WTC11 (cell line): ENCODE measurements at regions not wholly inside any gene's neighbourhood (a gene's known extent, or its start where the extent isn't known, plus 50 kb on each side); places are given as distances from the start of the nearest gene placed in this dataset.

ENCODE experiments used
- ATAC-seq: fragments of 200-7000 bp; cut with Tn5 transposase; 2 replicates; pipeline ENCODE4 v1.10.0; 2021; ENCODE audit warnings: mild to moderate bottlenecking, moderate library complexity
- CTCF ChIA-PET: fragments of 300-600 bp; sonication (Branson Sonifier 250); formaldehyde crosslinking; loops from one replicate; lab custom pipeline; 2021; ENCODE audit warnings: antibody characterized with exemption; lab: Charles Lee
- POLR2A ChIA-PET: fragments of 350-600 bp; sonication (Branson Sonifier 250); formaldehyde crosslinking; loops from one replicate; lab custom pipeline; 2021; ENCODE audit warnings: antibody characterized with exemption; lab: Charles Lee
- DNase-seq: peaks from one replicate; pipeline ENCODE4 v3.0.0; 2021; ENCODE audit warnings: low spot score
- H3K27ac Mint-ChIP-seq: 2 replicates; pipeline ENCODE4 v1.8.0; 2021; ENCODE audit warnings: mixed read lengths
- H3K27me3 Mint-ChIP-seq: 2 replicates; pipeline ENCODE4 v1.8.0; 2021; ENCODE audit warnings: low read depth, mild to moderate bottlenecking, moderate library complexity, mixed read lengths
- H3K36me3 Mint-ChIP-seq: 2 replicates; pipeline ENCODE4 v1.8.0; 2021; ENCODE audit warnings: mixed read lengths
- H3K4me1 Mint-ChIP-seq: 2 replicates; pipeline ENCODE4 v1.8.0; 2022; ENCODE audit warnings: mixed read lengths
- H3K4me3 Mint-ChIP-seq: 2 replicates; pipeline ENCODE4 v1.8.0; 2021; ENCODE audit warnings: mild to moderate bottlenecking, moderate library complexity, mixed read lengths
- H3K9me3 Mint-ChIP-seq: 2 replicates; pipeline ENCODE4 v1.8.0; 2021; ENCODE audit warnings: mixed read lengths
- CBFB ChIP-seq: sonication (generic); formaldehyde crosslinking; IDR thresholded peaks from 2 replicates; pipeline ENCODE4 v1.8.1; 2022; ENCODE audit warnings: mild to moderate bottlenecking, low read depth, missing genetic modification reagents
- CDX4 ChIP-seq: fragments of 250-450 bp; sonication (Bioruptor Pico); IDR thresholded peaks from 2 replicates; pipeline ENCODE4 v1.9.0; 2021; ENCODE audit warnings: moderate library complexity, mild to moderate bottlenecking, inconsistent platforms, borderline replicate concordance
- FOXP1 ChIP-seq: sonication (generic); formaldehyde crosslinking; IDR thresholded peaks from 2 replicates; pipeline ENCODE4 v1.8.0; 2022; ENCODE audit warnings: missing genetic modification reagents, mild to moderate bottlenecking, moderate library complexity, borderline replicate concordance
- FOXP4 ChIP-seq: sonication (generic); formaldehyde crosslinking; IDR thresholded peaks from 2 replicates; pipeline ENCODE4 v1.8.0; 2022; ENCODE audit warnings: mild to moderate bottlenecking, missing genetic modification reagents
- GRHL2 ChIP-seq: fragments of 250-450 bp; sonication (Bioruptor Pico); IDR thresholded peaks from 2 replicates; pipeline ENCODE4 v1.8.0; 2022; ENCODE audit warnings: mild to moderate bottlenecking, moderate library complexity; ENCODE audit not compliant: insufficient replicate concordance, severe bottlenecking
- GTF2I ChIP-seq: fragments of 250-450 bp; sonication (Bioruptor Pico); conservative IDR thresholded peaks from 2 replicates; pipeline ENCODE4 v1.4.0; 2021; ENCODE audit warnings: mild to moderate bottlenecking
- IRF2 ChIP-seq: sonication (generic); formaldehyde crosslinking; IDR thresholded peaks from 2 replicates; pipeline ENCODE4 v1.8.0; 2022; ENCODE audit warnings: low read depth, missing genetic modification reagents, borderline replicate concordance
- MYBL2 ChIP-seq: sonication (generic); formaldehyde crosslinking; IDR thresholded peaks from 2 replicates; pipeline ENCODE4 v1.8.1; 2023; ENCODE audit warnings: mild to moderate bottlenecking, moderate library complexity, missing genetic modification reagents
- NFYB ChIP-seq: sonication (generic); formaldehyde crosslinking; conservative IDR thresholded peaks from 2 replicates; pipeline ENCODE4 v1.8.0; 2022; ENCODE audit warnings: low read depth, missing genetic modification reagents
- NR1H2 ChIP-seq: sonication (generic); formaldehyde crosslinking; IDR thresholded peaks from 2 replicates; pipeline ENCODE4 v1.9.0; 2021; ENCODE audit warnings: mild to moderate bottlenecking, moderate library complexity, missing genetic modification reagents
- NR3C1 ChIP-seq: sonication (generic); formaldehyde crosslinking; conservative IDR thresholded peaks from 2 replicates; pipeline ENCODE4 v1.8.1; 2023; ENCODE audit warnings: low read depth, mild to moderate bottlenecking, missing genetic modification reagents
- SMAD3 ChIP-seq: sonication (generic); formaldehyde crosslinking; IDR thresholded peaks from 2 replicates; pipeline ENCODE4 v1.8.0; 2022; ENCODE audit warnings: missing genetic modification reagents, mild to moderate bottlenecking, borderline replicate concordance
- SP1 ChIP-seq: sonication (generic); formaldehyde crosslinking; conservative IDR thresholded peaks from 2 replicates; pipeline ENCODE4 v1.8.1; 2022; ENCODE audit warnings: missing genetic modification reagents
- TCF7 ChIP-seq: sonication (generic); formaldehyde crosslinking; IDR thresholded peaks from 2 replicates; pipeline ENCODE4 v1.8.0; 2022; ENCODE audit warnings: mild to moderate bottlenecking, low read depth, missing genetic modification reagents, moderate library complexity
- USF1 ChIP-seq: sonication (generic); formaldehyde crosslinking; IDR thresholded peaks from 2 replicates; pipeline ENCODE4 v1.8.0; 2022; ENCODE audit warnings: mild to moderate bottlenecking, missing genetic modification reagents
- ZBTB21 ChIP-seq: sonication (generic); formaldehyde crosslinking; IDR thresholded peaks from 2 replicates; pipeline ENCODE4 v1.8.1; 2023; ENCODE audit warnings: mild to moderate bottlenecking, missing genetic modification reagents, borderline replicate concordance
- TF ChIP-seq, protein P1 (sequence below): sonication (generic); formaldehyde crosslinking; IDR thresholded peaks from 2 replicates; pipeline ENCODE4 v1.8.0; 2023; ENCODE audit warnings: missing genetic modification reagents
- TF ChIP-seq, protein P2 (sequence below): sonication (generic); formaldehyde crosslinking; IDR thresholded peaks from 2 replicates; pipeline ENCODE4 v1.8.1; 2023; ENCODE audit warnings: mild to moderate bottlenecking, moderate library complexity, missing genetic modification reagents
- TF ChIP-seq, protein P3 (sequence below): fragments of 250-450 bp; sonication (Bioruptor Pico); conservative IDR thresholded peaks from 2 replicates; pipeline ENCODE4 v1.9.0; 2021; ENCODE audit warnings: mild to moderate bottlenecking
- TF ChIP-seq, protein P4 (sequence below): fragments of 250-450 bp; sonication (Bioruptor Pico); IDR thresholded peaks from 2 replicates; pipeline ENCODE4 v1.9.0; 2021; ENCODE audit warnings: mild to moderate bottlenecking
- TF ChIP-seq, protein P5 (sequence below): sonication (generic); formaldehyde crosslinking; conservative IDR thresholded peaks from 2 replicates; pipeline ENCODE4 v1.8.1; 2023; ENCODE audit warnings: mild to moderate bottlenecking, low read depth, missing genetic modification reagents, moderate library complexity

DNA sequence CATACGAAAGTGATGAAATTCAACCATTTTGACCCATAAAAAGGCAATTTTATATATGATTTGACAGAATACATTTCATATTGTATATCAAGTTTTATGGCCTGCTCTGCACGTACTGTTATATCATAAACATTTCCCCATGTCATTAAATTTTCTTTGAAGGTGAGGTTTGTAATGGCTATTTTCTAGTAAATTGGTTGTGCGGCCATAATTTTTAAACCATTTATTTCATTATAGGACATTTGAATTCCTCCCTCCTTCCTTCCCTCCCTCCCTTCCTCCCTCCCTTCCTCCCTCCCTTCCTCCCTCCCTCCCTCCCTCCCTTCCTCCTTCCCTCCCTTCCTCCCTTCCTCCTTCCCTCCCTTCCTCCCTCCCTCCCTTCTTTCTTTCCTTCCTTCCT lies 87.4 kb upstream of the AGBL1 start:
- Mint-ChIP-seq H3K36me3 (no peaks in the 10 kb centered on the region), H3K27ac (no peak overlapping the region), H3K4me3 (no peak overlapping the region)
- no peak for TF ChIP-seq CBFB
- TF ChIP-seq GTF2I (CRISPR knock-in tag), result no peak
- no peak for TF ChIP-seq IRF2
- no peak for TF ChIP-seq ZBTB21 (CRISPR knock-in tag)
- TF ChIP-seq, protein P1, sequence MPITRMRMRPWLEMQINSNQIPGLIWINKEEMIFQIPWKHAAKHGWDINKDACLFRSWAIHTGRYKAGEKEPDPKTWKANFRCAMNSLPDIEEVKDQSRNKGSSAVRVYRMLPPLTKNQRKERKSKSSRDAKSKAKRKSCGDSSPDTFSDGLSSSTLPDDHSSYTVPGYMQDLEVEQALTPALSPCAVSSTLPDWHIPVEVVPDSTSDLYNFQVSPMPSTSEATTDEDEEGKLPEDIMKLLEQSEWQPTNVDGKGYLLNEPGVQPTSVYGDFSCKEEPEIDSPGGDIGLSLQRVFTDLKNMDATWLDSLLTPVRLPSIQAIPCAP (CRISPR knock-in tag), result no peak
- TF ChIP-seq USF1 (CRISPR knock-in tag), result no peak
- TF ChIP-seq, all 79 proteins: peak for 0
- H3K27me3 Mint-ChIP-seq, result no peaks in the 10 kb centered on the region; the same call in 1 of the 2 replicates
- peaks cover 8% of the 10 kb centered on the region for H3K9me3 Mint-ChIP-seq
- peaks cover 4% of the 10 kb centered on the region for H3K4me1 Mint-ChIP-seq
- ChIA-PET CTCF (interaction anchor here (1.0 kb wide), 1 partner anchor 120 kb away, joined by 3 read pairs; no protein-coding TSS in a partner anchor), POLR2A (no interaction called here)
- DNase-seq (no peak), ATAC-seq (no peak)

DNA sequence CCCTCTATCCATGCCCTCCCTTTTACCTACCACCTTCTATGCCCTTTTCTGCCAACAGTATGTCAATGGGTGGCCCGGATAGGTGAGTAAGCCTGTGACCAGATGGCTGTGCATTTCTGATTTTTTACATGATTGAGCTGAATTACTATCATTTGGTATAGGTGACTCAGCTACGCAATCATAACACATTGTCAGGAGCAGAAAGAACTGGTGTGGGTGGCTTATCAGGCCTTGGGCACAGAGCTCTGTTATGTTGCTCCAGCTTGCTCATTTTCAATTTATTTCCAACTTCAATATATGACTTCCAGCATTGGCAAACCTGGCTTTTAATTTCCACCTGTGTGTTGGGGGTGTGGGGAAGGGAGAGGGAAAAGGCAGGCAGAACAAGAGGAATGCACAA lies 86.6 kb upstream of the AGBL1 start:
- no peaks in the 10 kb centered on the region for H3K36me3 Mint-ChIP-seq
- CTCF ChIA-PET, result interaction anchor here (0.6 kb wide), 1 partner anchor 152 kb away, joined by 4 read pairs; no protein-coding TSS in a partner anchor
- ATAC-seq (no peak), DNase-seq (no peak)
- peaks cover 8% of the 10 kb centered on the region for H3K9me3 Mint-ChIP-seq
- POLR2A ChIA-PET, result no interaction called here
- peaks cover 4% of the 10 kb centered on the region for H3K4me1 Mint-ChIP-seq
- no peak overlapping the region for H3K4me3 Mint-ChIP-seq
- H3K27me3 Mint-ChIP-seq, result no peaks in the 10 kb centered on the region; the same call in 1 of the 2 replicates
- no peak overlapping the region for H3K27ac Mint-ChIP-seq
- TF ChIP-seq SMAD3 (CRISPR knock-in tag) (no peak), FOXP4 (CRISPR knock-in tag) (no peak), SP1 (CRISPR knock-in tag) (no peak), IRF2 (no peak), MYBL2 (no peak), CDX4 (CRISPR knock-in tag) (no peak), FOXP1 (no peak), GRHL2 (no peak), NFYB (no peak), NR1H2 (CRISPR knock-in tag) (no peak), GTF2I (CRISPR knock-in tag) (no peak), TCF7 (no peak), NR3C1 (CRISPR knock-in tag) (no peak), USF1 (CRISPR knock-in tag) (no peak)
- TF ChIP-seq, protein P2, sequence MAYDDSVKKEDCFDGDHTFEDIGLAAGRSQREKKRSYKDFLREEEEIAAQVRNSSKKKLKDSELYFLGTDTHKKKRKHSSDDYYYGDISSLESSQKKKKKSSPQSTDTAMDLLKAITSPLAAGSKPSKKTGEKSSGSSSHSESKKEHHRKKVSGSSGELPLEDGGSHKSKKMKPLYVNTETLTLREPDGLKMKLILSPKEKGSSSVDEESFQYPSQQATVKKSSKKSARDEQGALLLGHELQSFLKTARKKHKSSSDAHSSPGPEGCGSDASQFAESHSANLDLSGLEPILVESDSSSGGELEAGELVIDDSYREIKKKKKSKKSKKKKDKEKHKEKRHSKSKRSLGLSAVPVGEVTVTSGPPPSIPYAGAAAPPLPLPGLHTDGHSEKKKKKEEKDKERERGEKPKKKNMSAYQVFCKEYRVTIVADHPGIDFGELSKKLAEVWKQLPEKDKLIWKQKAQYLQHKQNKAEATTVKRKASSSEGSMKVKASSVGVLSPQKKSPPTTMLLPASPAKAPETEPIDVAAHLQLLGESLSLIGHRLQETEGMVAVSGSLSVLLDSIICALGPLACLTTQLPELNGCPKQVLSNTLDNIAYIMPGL, result no peak
- TF ChIP-seq, protein P3, sequence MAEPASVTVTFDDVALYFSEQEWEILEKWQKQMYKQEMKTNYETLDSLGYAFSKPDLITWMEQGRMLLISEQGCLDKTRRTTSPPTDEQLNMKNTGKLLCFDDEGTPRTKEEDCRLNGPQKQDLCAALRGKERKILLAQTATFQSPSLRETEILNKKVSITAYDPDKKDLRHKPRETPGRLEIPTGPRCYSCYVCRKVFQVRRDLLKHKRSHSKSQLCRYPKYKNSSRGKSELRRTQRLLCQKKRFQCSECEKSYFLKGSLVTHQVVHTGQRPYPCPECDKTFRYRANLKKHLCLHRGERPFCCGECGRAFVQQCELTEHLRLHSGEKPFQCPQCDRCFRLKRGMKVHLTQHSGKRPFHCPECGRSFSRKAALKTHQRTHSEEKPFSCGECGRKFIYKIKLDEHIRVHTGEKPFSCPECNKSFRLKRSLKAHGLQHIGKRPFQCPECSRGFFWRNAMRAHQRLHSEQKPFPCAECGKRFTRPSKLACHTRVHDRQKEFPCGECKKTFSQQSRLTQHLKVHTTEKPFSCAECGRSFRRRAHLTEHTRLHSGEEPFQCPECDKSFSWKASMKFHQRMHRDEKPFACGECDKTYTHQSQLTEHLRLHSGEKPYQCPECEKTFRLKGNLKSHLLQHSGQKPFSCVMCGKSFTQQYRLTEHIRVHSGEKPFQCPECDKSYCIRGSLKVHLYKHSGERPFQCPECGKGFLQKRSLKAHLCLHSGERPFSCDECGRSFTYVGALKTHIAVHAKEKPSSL, result no peak
- TF ChIP-seq, protein P4, sequence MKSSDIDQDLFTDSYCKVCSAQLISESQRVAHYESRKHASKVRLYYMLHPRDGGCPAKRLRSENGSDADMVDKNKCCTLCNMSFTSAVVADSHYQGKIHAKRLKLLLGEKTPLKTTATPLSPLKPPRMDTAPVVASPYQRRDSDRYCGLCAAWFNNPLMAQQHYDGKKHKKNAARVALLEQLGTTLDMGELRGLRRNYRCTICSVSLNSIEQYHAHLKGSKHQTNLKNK (CRISPR knock-in tag), result no peak
- TF ChIP-seq, protein P5, sequence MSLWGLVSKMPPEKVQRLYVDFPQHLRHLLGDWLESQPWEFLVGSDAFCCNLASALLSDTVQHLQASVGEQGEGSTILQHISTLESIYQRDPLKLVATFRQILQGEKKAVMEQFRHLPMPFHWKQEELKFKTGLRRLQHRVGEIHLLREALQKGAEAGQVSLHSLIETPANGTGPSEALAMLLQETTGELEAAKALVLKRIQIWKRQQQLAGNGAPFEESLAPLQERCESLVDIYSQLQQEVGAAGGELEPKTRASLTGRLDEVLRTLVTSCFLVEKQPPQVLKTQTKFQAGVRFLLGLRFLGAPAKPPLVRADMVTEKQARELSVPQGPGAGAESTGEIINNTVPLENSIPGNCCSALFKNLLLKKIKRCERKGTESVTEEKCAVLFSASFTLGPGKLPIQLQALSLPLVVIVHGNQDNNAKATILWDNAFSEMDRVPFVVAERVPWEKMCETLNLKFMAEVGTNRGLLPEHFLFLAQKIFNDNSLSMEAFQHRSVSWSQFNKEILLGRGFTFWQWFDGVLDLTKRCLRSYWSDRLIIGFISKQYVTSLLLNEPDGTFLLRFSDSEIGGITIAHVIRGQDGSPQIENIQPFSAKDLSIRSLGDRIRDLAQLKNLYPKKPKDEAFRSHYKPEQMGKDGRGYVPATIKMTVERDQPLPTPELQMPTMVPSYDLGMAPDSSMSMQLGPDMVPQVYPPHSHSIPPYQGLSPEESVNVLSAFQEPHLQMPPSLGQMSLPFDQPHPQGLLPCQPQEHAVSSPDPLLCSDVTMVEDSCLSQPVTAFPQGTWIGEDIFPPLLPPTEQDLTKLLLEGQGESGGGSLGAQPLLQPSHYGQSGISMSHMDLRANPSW (CRISPR knock-in tag), result no peak
